WERI-Rb-1 (cell line): ENCODE measurements at regions not wholly inside any gene's neighbourhood (a gene's known extent, or its start where the extent isn't known, plus 50 kb on each side); places are given as distances from the start of the nearest gene placed in this dataset.

Experiments
- DNase-seq: peaks from one replicate; pipeline ENCODE4 v3.0.0-alpha.2; 2020
- H3K27ac ChIP-seq: fragments of 250-450 bp; sonication (Bioruptor Pico); 2 replicates; pipeline ENCODE4 v1.5.1; 2020; ENCODE audit warnings: mild to moderate bottlenecking, moderate library complexity
- H3K27me3 ChIP-seq: fragments of 250-450 bp; sonication (Bioruptor Pico); 2 replicates; pipeline ENCODE4 v1.5.1; 2021; ENCODE audit warnings: mild to moderate bottlenecking, low read depth, moderate library complexity; ENCODE audit not compliant: insufficient read depth, severe bottlenecking
- H3K36me3 ChIP-seq: fragments of 250-450 bp; sonication (Bioruptor Pico); 2 replicates; pipeline ENCODE4 v1.5.1; 2020; ENCODE audit warnings: mild to moderate bottlenecking, moderate library complexity
- H3K4me3 ChIP-seq: 2 replicates; pipeline ENCODE4 v1.5.1; 2011; ENCODE audit warnings: low read depth, mild to moderate bottlenecking, control low read depth, low read length
- H3K9me3 ChIP-seq: fragments of 250-450 bp; sonication (Bioruptor Pico); 2 replicates; pipeline ENCODE4 v1.5.1; 2021; ENCODE audit warnings: mild to moderate bottlenecking, moderate library complexity; ENCODE audit not compliant: severe bottlenecking
- CTCF ChIP-seq: IDR thresholded peaks from 2 replicates; pipeline ENCODE4 v1.5.1; 2011; ENCODE audit warnings: low read depth, mild to moderate bottlenecking, control low read depth, inconsistent platforms, low read length

GRCh38 chr4:185941461-185941860 lies 127.5 kb upstream of the TLR3 start:
- Histone ChIP-seq H3K36me3 (no peaks in the 10 kb centered on the region), H3K9me3 (no peaks in the 10 kb centered on the region), H3K4me3 (no peak overlapping the region), H3K27me3 (no peaks in the 10 kb centered on the region), H3K27ac (no peak overlapping the region)
- no peak for TF ChIP-seq CTCF
- no peak for DNase-seq

DNA sequence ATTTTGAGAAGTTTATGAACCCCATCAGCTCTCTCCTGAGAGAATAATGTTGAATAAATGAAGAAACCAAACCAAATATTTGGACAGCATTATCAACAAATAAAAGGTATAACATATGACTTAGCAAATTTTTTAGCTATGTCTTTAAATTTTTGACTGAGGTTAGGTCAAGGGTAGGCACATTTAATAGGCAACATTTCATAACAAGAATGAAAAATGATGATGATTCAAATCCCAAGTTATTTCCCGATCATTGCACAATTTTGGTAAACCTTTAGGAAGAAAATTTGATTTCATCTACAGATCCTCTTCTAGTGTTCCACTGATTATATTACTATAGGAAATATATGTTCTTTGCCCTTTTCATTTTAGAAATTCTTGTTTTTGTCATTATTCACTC lies 123.7 kb upstream of the TLR3 start:
- H3K4me3 ChIP-seq = no peak overlapping the region
- no peak for DNase-seq
- no peaks in the 10 kb centered on the region for H3K36me3 ChIP-seq
- no peaks in the 10 kb centered on the region for H3K9me3 ChIP-seq
- no peaks in the 10 kb centered on the region for H3K27me3 ChIP-seq
- H3K27ac ChIP-seq = no peak overlapping the region
- no peak for TF ChIP-seq CTCF

- no peaks in the 10 kb centered on the region for H3K36me3 ChIP-seq
- TF ChIP-seq CTCF = no peak
- H3K27me3 ChIP-seq = no peaks in the 10 kb centered on the region
- no peak overlapping the region for H3K27ac ChIP-seq
- H3K9me3 ChIP-seq = no peaks in the 10 kb centered on the region
- DNase-seq = no peak
- H3K4me3 ChIP-seq = no peak overlapping the region
Measured at GRCh38 chr4:185945906-185946305, 123.0 kb upstream of the TLR3 start.

- TF ChIP-seq CTCF = no peak
- no peak overlapping the region for H3K27ac ChIP-seq
- no peaks in the 10 kb centered on the region for H3K36me3 ChIP-seq
- no peak for DNase-seq
- H3K9me3 ChIP-seq = no peaks in the 10 kb centered on the region
- no peaks in the 10 kb centered on the region for H3K27me3 ChIP-seq
- no peak overlapping the region for H3K4me3 ChIP-seq
Measured at GRCh38 chr4:185950891-185951290, 118.1 kb upstream of the TLR3 start.

DNA sequence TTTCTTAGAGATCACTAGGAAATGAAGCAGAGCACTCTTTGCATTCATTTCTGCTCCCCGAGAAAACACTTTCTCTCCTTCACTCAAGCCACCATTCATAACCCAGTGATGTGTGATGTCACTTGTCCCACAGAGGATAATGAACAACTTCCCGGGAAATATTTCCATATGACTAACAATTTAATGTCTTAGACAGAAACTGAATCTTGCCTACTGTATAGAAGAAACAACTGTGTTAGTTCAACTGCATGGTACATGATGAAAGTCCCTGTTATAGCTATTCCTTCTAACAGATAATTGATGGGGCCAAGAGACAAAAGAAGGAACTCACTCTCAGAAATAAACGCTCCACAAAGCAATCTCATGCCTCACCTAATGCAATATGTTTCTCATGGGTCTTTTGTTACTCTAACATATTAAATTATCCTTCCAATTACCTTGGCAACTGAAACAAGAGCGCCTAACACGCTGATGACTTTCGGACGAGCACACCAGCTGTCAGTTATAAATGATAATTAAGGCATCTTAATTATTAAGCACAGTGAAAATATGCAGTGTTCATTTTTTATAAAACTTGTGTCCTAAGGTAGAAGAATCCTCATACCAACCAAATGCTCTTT lies 113.7 kb upstream of the TLR3 start:
- Histone ChIP-seq H3K27me3 (no peaks in the 10 kb centered on the region), H3K27ac (no peak overlapping the region), H3K4me3 (no peak overlapping the region), H3K36me3 (no peaks in the 10 kb centered on the region), H3K9me3 (no peaks in the 10 kb centered on the region)
- no peak for TF ChIP-seq CTCF
- DNase-seq = no peak
